ENCODE measurements at regions not wholly inside any gene's neighbourhood (a gene's known extent, or its start where the extent isn't known, plus 50 kb on each side); places are given as distances from the start of the nearest gene placed in this dataset.

GRCh38 chrX:10085223-10085622 is 71.6 kb upstream of the CLCN4 start:
- no peak for DNase-seq

DNA sequence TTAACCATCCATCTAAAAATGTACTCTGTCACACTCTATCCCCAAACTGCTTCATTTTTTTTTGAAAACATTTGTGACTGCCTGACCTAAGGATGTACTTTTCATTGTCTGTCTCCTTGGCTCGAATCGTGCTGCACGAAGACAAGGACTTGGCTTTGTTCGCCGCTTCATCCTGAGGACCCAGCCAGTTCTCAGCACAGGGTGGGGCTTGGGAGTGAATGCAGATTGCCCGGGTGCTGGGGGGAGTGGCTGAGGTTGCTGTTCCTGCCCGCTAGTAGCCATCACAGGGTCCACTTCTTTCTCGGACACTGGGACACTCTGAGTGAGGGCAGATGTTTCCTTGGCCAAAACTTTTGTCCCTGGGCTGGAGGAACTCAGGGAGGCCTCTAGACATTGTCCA is 70.1 kb upstream of the CLCN4 start:
- no peak for DNase-seq

GRCh38 chrX:10087391-10087790 is 69.4 kb upstream of the CLCN4 start:
- no peak for DNase-seq

- DNase-seq: no peak
Observed at GRCh38 chrX:10089378-10089795, 67.4 kb upstream of the CLCN4 start.

DNA sequence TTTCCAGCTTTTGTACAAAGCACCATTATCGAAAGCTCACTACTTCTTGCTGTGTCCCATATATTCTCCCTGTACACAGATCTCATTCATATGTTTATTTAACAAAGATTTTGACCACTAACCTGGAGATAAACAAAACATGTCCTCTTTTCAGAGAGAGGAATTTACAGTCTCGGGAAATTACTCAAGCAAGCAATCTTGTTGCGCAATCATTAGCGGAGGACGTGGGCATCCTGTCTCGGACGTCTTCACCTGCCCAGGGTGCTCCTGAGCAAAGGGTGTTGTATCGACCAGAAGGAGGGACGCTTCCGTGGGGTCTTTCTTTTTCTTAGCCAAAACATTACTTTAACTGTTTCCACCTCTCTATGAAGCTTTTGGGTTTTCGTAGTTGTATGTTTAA is 66.5 kb upstream of the CLCN4 start:
- no peak for DNase-seq

- no peak for DNase-seq
Observed at GRCh38 chrX:10095246-10095645, 61.5 kb upstream of the CLCN4 start.

- no peak for DNase-seq
Observed at GRCh38 chrX:10095698-10096432, 60.9 kb upstream of the CLCN4 start.

GRCh38 chrX:10098270-10098713 is 58.5 kb upstream of the CLCN4 start:
- no peak for DNase-seq

GRCh38 chrX:10099411-10099810 is 57.4 kb upstream of the CLCN4 start:
- no peak for DNase-seq

DNA sequence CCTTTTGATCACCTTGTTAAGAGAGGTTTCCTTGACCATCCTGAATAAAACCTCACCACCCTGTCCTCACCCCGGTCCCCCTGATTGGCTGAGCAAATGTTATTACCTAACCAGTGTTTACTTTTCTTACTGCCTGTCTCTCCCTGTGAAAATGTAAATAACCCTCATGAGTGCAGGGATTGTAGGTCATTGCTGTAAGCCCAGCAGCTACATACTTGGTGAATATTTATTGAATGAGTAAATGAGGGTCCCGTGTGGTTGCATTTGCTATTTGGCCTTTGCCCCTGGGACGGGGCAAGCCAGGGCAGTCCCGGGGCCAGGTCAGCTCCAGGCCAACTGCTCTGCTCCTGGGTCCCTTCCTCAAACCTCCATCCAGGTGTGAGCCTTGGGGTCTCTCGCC is 55.5 kb upstream of the CLCN4 start:
- no peak for DNase-seq

DNA sequence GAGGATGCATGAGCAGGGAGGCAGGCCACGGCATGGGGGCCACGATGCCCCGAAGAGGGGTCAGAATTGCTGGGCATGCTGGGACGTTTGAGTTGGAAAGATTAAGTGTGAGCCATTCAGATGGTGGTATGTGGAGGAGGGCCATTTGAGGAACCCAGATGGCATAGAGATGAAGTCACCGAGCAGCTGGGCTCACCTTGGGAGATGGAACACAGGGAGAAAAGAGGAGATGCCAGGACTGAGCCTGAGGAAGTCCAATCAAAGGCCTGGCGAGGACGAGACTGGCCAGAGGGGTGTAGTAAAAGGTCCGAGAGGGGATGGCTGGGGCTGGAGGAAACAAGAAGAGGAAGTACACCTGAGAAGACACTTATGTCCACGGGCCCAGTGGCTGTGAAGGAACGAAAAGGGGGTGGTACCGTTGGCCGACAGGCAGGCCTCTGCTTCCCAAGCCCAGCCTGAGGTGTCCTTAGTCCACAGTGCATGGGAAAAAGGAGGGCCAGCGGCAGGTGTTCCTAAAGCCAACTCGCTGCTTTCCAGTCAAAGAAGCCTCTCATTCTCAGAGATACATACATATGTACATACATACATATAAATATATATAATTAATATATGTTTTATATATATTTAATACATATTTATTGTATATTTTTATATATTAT is 54.6 kb upstream of the CLCN4 start:
- no peak for DNase-seq

DNA sequence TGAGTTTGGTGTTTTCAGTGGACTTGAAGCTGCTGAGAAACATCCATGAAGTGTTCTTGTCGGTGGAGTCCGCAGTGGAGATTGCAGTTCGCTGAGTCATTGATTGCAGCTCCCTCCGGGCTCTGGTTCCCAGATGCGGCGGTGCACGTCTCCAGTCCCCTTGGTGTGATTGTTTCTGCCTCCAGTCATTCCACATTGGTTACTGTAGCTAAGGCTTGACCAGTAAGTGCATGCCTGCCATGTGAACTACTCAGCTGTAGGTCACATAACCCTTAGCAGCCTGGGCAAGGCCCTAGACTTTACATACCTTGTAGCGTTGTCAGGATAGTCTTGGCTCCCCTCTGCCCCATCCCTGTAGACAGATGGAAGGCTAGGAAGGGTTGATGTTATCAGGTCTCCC is 53.8 kb upstream of the CLCN4 start:
- DNase-seq: no peak

DNA sequence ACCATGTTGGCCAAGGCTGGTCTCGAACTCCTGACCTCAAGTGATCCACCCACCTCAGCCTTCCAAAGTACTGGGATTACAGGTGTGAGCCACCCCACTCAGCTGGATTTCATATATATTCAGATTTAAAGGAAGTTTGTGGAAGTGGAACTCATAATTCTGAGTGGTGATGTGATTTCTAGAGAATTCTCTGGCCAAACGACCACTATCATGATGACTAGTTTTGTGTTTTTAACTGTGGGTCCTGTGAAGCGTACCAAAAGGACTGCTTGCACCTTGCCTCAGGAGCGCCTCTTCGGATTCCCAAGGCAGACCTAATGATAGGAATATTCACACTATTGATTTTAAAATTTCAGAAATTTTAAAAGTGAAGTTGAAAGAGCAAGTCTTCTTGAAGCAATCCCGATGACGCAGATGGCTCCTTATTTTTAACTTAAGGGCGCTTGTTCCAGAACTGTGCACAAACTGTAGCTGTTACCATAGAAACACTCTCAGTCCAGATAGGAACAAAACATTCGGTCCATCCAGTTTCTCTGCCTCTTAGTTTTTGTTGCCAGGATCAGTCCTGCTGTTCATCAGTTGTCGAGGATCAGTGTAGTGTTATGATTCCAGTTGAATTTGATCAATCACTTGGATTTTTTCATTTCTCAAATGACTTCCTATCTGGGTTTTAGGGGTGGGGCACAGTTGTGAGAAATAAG is 51.7 kb upstream of the CLCN4 start:
- no peak for DNase-seq

DNA sequence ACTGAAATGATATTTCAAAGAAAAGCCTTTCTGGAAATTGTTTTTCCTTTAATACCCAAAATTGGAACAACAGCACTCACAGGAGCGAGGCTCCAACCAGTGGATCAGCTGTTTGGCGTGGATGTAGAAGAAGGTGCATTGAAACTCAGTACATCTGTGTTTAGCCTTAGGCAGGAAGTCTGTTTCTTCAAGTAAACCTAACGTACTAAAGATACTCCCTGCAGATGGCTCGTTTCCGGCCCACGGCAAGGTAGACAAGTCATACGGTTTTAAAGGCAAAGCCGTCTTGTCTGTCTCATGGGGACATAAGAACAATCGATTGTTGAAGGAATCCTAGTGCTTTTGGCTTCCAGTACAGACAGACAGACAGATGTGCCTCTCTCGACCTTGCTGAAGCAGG is 50.0 kb upstream of the CLCN4 start:
- no peak for DNase-seq

All from DMS79 treated with DMSO at 0.1 percent for 48 hours (cell line).